ENCODE measurements at regions not wholly inside any gene's neighbourhood (a gene's known extent, or its start where the extent isn't known, plus 50 kb on each side); places are given as distances from the start of the nearest gene placed in this dataset.

DNA sequence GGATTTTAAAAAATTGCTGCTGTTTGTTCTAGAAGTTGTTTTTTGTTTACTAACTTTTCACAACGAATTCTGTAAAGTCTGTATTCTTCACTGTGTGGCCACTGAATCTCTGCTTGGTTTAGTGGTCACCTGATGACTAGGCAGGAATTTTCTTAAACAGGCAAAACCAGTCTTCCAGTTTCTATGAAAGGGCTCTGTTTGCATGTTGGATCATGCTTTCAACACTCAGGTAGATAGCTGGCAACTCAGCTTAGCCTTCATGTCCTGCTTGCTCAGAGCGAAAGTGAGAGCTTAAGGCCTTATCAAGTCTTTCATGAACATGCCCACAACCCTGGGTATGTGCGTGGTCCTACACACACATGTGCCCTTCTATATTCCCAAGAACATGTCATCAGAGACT lies 52.4 kb upstream of the CCDC190 start:
- no peaks in the 10 kb centered on the region for H3K27me3 ChIP-seq (ENCODE audit: insufficient read depth, low read length)
- H2AFZ ChIP-seq (ENCODE audit: low read length) = no peak overlapping the region
- H3K27me3 Mint-ChIP-seq (ENCODE audit: low read depth) = peaks cover 1% of the 10 kb centered on the region; the same call in 1 of the 2 replicates
- no peaks in the 10 kb centered on the region for H3K4me1 ChIP-seq (ENCODE audit: insufficient read depth, low read length)
- no peak overlapping the region for H4K91ac ChIP-seq (ENCODE audit: insufficient read length, low read depth, low read length)
- H3K9ac ChIP-seq (ENCODE audit: extremely low read depth, insufficient read length, low read length) = no peak overlapping the region
- no peak overlapping the region for H4K8ac ChIP-seq (replicated peaks; ENCODE audit: insufficient read length, low read depth, low read length)
- H3K4me3 Mint-ChIP-seq = no peak overlapping the region
- no peak overlapping the region for H3K18ac ChIP-seq (ENCODE audit: insufficient read length, low read depth, low read length)
- no peak overlapping the region for H3T11ph ChIP-seq (ENCODE audit: low read length)
- no peak overlapping the region for H2BK12ac ChIP-seq (ENCODE audit: insufficient read length, low read depth, low read length)
- no peaks in the 10 kb centered on the region for H3K9me3 ChIP-seq (ENCODE audit: control insufficient read depth, low read depth, low read length)
- no peak overlapping the region for H3K4ac ChIP-seq (ENCODE audit: low read depth, low read length)
- H3K27ac Mint-ChIP-seq = no peak overlapping the region
- H3K4me2 ChIP-seq (ENCODE audit: insufficient read depth, insufficient read length, low read length) = no peak overlapping the region
- TF ChIP-seq, protein P1, sequence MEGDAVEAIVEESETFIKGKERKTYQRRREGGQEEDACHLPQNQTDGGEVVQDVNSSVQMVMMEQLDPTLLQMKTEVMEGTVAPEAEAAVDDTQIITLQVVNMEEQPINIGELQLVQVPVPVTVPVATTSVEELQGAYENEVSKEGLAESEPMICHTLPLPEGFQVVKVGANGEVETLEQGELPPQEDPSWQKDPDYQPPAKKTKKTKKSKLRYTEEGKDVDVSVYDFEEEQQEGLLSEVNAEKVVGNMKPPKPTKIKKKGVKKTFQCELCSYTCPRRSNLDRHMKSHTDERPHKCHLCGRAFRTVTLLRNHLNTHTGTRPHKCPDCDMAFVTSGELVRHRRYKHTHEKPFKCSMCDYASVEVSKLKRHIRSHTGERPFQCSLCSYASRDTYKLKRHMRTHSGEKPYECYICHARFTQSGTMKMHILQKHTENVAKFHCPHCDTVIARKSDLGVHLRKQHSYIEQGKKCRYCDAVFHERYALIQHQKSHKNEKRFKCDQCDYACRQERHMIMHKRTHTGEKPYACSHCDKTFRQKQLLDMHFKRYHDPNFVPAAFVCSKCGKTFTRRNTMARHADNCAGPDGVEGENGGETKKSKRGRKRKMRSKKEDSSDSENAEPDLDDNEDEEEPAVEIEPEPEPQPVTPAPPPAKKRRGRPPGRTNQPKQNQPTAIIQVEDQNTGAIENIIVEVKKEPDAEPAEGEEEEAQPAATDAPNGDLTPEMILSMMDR (conservative IDR thresholded peaks at IDR 0.05) = no peak
- no peak overlapping the region for H2BK5ac ChIP-seq (ENCODE audit: insufficient read length, low read length)
- H3K27ac ChIP-seq (ENCODE audit: insufficient read length, low read depth, low read length) = no peak overlapping the region
- WGBS (ENCODE audit: extremely low coverage, insufficient read length, low lambda C conversion rate) = no CpG with 5 or more reads among the region's 3 CpGs
- H3K56ac ChIP-seq (ENCODE audit: insufficient read length, low read depth, low read length) = no peak overlapping the region
- peaks cover 11 to 22% of the 10 kb centered on the region in 2 experiments for H3K9me3 Mint-ChIP-seq
- no peak overlapping the region for H2BK120ac ChIP-seq (ENCODE audit: low read depth, low read length, poor library complexity, severe bottlenecking)
- H3K36me3 Mint-ChIP-seq (ENCODE audit: insufficient read depth in 1 of 3, low read depth in 3 of 3) = peaks cover 3 to 7% (median 6%) of the 10 kb centered on the region in 3 experiments; a peak in 5 of 7 replicates
- H3K79me1 ChIP-seq (ENCODE audit: insufficient read depth, low read depth, low read length, poor library complexity, severe bottlenecking) = no peaks in the 10 kb centered on the region
- no peak overlapping the region for H3K23ac ChIP-seq (ENCODE audit: insufficient read length, low read depth, low read length)
- no peaks in the 10 kb centered on the region for H3K23me2 ChIP-seq (ENCODE audit: insufficient read length, low read depth, low read length, poor library complexity, severe bottlenecking)
- no peak overlapping the region for H2BK20ac ChIP-seq (ENCODE audit: low read depth, low read length, poor library complexity, severe bottlenecking)
- H4K20me1 ChIP-seq (ENCODE audit: control insufficient read depth, insufficient read depth, insufficient read length) = no peaks in the 10 kb centered on the region
- H3K4me1 Mint-ChIP-seq = no peaks in the 10 kb centered on the region
- no peak overlapping the region for H2BK15ac ChIP-seq (ENCODE audit: low read depth, low read length)
- H2AK5ac ChIP-seq (ENCODE audit: insufficient read length, low read length) = no peak overlapping the region
- H4K5ac ChIP-seq (ENCODE audit: insufficient read length, low read depth, low read length) = no peak overlapping the region
- DNase-seq = no peak
- no peak overlapping the region for H3K14ac ChIP-seq (ENCODE audit: insufficient read depth, low read length)
- H3K79me2 ChIP-seq (ENCODE audit: insufficient read depth, low read length) = no peaks in the 10 kb centered on the region

Data from H9 (cell line).